ENCODE measurements at regions not wholly inside any gene's neighbourhood (a gene's known extent, or its start where the extent isn't known, plus 50 kb on each side); places are given as distances from the start of the nearest gene placed in this dataset.
"Not testable (repeated sequence)": the region's sequence is repeated elsewhere in the genome, so short reads cannot be mapped to it uniquely, and the experiment has no call there.

- no peak for DNase-seq
Observed at GRCh38 chr17:14459955-14460354, 159.1 kb downstream of the HS3ST3B1 start.

DNA sequence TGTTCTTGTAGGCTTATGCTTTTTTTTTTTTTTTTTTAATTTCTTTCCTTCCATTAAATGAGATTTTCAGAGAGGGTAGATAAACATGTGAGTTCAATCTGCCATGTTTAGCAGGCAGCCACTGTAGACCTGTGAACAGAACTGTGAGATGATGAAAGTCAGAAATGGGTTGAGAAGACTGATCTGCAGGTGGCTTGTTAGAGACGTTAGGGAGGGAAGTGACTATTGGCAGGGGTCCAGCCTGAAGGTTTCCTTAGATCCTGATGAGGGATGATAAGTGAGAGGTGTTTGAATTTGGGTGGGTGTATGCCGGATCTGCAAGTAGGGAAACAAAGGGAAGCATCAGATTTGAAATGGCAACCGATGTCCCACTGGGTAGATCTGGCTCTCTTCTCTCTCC is 157.8 kb downstream of the HS3ST3B1 start:
- DNase-seq: no peak

- DNase-seq: no peak
Observed at GRCh38 chr17:14454746-14455145, 153.9 kb downstream of the HS3ST3B1 start.

- DNase-seq: no peak
Observed at GRCh38 chr17:14452856-14453255, 152.0 kb downstream of the HS3ST3B1 start.

DNA sequence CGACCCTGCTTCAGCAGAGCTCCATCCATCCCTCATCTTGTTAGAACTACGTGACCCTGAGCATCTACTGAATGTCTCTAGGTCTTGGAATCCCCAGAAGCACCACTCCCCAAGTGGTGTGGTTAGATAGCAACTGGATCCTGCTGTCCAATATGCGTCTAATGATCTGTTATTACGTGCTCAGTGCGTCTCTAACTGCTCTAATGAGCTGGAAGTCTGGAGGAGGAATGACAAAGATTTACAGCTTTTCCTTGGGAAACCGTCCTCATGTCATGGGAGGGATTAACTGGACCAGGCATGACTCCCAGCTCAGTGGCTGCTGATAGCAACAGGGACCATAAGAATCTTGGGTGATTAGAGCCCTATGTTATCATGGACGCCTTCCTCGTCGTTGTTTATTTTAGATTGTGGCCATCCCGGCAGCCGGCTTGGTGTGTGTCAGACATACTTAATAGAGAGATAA is 150.9 kb downstream of the HS3ST3B1 start:
- DNase-seq: no peak

DNA sequence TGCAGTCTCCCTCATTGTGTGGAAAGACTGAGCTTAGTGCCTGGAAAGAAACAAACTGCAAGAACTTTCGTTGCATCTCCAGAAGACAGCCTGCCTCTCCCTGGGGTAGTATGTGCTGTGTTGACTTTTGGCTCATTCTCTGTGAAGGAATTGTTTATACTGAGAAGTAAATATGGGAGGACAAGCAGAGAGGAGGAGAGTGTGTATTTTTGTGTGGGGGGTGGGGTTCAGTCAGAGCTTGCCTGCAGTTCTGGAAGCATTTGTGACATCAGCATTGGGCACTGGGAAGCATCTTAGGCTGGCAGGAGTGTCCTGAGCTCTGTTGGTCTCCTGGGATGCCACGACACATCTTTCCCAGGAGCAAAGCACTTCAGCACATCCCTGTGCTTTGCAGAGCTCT is 147.9 kb downstream of the HS3ST3B1 start:
- no peak for DNase-seq

DNA sequence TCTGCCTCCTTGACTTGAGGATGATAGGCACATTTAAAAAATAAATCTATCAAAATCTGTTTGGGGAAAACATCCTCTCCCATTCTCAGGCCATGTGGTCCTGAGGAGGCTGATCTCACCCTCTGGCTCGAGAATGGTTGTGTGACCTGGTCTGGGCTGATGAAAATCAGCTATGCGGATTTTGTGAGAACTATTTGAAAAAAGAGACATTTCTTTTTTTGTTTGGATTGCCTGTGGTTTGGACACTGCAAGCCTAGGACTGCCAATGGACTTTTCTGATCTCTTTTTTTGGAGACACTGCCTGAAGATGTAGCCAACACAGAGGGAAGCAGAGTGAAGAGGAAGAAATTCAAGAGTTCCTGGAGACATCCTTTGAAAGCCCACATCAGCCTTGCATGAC is 145.9 kb downstream of the HS3ST3B1 start:
- DNase-seq: no peak

DNA sequence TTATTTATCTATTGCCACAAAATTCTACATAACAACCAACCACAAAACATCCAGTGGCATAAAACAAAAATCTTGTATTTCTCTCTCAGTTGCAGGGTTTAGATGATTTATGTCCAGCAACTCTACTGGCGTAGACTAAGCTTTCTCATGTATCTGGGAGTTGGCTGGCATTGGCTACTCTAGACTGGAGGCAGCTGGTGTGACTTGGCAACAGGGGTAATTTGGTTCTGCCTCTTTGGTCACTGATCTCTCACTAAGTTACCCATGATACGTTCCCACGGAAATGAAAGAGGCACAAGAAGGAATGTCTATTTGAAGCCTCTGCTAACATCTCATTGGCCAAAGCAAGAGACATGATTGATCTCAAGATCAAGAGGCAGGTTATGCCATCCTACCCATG is 144.0 kb downstream of the HS3ST3B1 start:
- DNase-seq: no peak

DNA sequence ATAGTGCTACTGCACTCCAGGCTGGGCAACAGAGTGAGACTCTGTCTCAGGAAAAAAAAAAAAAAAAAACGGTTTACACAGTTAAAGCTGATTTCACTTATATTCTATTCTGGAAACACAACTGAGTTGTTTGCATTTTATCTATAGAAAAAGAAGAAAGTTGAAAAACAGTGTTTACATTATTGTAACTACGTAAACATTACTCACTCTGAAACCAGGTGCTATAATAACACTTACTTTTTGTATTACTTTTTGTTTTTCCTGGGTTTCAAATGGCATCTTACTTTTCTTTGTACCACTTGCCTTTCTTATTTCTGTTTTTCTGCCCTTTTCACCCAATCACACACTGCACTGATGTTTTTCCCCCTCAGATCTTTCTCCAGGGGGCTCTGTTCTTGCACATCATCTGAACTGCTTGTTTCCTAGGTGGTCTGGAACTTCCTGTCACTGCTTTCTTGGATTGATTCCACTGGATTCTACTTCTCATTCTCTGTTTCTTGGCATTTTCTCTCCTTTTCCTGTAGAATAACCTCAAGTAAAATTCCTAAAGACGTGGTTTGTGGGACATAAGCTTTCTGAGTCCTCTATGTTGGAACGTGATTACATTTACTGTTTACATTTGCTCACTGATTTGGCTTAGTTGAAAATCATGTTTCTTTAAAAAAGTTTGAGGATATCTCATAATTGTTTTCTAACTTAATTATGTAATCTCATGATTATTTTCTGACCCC is 142.1 kb downstream of the HS3ST3B1 start:
- no peak for DNase-seq

DNA sequence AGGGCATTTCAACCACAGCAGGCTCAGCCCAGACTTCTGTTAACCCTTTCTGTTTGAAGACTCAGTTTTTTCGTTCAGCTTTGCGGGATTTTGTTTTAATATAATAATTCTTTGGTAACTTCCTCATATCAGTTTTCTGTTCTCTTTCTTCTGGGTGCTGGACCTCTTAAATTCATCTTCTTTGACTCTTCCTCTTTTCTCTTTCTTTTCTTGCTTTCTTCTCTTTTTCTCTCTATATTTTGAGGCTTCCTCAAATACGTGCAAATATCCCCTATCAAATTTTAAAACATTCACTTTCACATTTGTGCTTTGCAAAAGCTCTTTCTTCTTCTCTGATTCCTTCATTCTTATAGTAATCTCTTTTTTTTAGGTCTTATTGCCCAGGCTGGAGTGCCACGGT is 136.3 kb downstream of the HS3ST3B1 start:
- no peak for DNase-seq

- no peak for DNase-seq
Observed at GRCh38 chr17:14436266-14436665, 135.4 kb downstream of the HS3ST3B1 start.

DNA sequence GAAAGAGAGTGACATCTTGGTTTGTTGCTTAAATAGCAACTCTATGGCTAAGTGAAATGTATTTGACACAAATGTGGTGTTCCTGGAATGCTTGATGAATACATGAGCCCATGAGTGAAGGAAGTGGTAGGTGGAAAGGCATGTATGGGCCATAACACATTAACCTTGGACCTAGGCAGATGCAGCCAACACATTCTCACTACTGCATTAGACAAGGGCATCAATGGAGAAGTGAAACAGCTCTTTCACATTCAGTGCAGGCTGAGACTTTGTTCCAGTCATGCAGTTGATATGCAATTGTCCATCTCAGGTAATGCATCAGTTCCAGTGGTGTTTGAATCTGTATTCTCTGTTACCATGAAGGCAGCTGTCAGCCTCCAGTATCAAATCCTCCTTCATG is 133.6 kb downstream of the HS3ST3B1 start:
- DNase-seq: no peak

DNA sequence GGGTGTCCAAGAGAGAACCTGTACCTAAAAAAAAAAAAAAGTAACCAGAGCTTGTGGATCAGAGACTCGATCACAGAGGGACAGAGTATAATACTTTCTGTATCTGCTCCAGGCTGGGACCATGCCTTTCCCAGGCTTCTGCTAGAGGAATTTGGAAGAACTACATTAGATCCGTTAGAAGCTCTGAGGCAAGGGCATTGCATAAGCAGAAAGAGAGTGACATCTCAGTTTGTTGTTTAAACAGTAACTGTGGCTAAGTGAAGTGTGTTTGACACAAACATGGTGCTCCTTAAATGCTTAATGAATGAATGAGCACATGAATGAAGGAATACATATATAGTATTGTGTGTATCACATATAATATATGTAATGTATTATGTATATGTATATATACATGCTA is 131.2 kb downstream of the HS3ST3B1 start:
- no peak for DNase-seq

DNA sequence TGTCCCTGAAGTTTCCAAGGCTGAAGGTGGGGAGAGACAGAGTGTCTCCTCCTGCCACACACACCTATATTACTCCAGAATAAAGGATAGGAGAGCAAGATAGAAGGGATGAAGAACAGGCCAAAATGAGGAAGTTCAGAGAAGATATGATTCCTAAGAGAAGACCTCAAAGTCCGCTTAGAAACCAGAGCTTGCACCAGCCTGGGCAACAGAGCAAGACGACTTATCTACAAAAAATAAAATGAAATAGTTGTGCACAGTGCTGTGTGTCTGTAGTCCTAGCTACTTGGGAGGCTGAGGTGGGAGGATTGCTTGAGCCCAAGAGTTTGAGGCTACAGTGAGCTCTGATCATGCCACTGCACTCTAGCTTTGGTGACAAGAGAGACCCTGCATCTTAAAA is 128.2 kb downstream of the HS3ST3B1 start:
- no peak for DNase-seq

DNA sequence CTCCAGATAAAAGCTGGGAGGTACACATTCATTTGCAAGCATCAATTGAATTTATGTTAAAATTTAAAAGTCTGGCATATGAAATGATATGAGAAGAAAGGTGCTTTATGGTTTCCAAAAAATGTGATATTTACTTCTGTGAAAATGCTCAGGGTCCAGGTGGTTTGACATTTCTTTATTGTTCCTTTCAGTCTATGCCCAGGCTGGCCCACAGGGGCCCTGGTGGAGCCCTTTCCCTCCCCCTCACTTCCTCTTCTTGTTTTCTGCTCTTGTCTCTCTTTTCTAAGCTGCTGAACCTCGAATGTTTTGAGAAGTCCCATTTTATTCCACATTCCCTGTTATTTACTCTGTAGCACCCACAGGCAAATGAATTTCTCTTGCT is 127.8 kb downstream of the HS3ST3B1 start:
- DNase-seq: peak; percentile 31

GRCh38 chr17:14427900-14428647 is 127.2 kb downstream of the HS3ST3B1 start:
- DNase-seq: peak; percentile 67

GRCh38 chr17:14423156-14423555 is 122.3 kb downstream of the HS3ST3B1 start:
- not testable (repeated sequence) for DNase-seq

- DNase-seq: no peak
Observed at GRCh38 chr17:14417336-14417735, 116.5 kb downstream of the HS3ST3B1 start.

- no peak for DNase-seq
Observed at GRCh38 chr17:14409292-14409691, 108.4 kb downstream of the HS3ST3B1 start.

GRCh38 chr17:14407541-14407940 is 106.7 kb downstream of the HS3ST3B1 start:
- DNase-seq: no peak

- DNase-seq: no peak
Observed at GRCh38 chr17:14405189-14405588, 104.3 kb downstream of the HS3ST3B1 start.
